Keratinocyte (primary cell): ENCODE measurements at regions not wholly inside any gene's neighbourhood (a gene's known extent, or its start where the extent isn't known, plus 50 kb on each side); places are given as distances from the start of the nearest gene placed in this dataset.

Experiments
- DNase-seq: peaks from one replicate; pipeline ENCODE4 v3.0.0-alpha.2; 2011; ENCODE audit warnings: low read depth, missing footprints, low spot score
- FAIRE-seq: peaks from 2 replicates; lab custom pipeline; 2011; peaks lifted over from hg19 to GRCh38; lab: Jason Lieb, UNC
- H2AFZ ChIP-seq: 2 replicates; pipeline ENCODE4 v1.6.0; 2012; ENCODE audit warnings: low read length, control low read depth, inconsistent platforms; ENCODE audit not compliant: control insufficient read depth
- H3K27ac ChIP-seq: 2 replicates; pipeline ENCODE4 v1.5.1; 2011; ENCODE audit warnings: low read length; ENCODE audit not compliant: control insufficient read depth, insufficient read depth
- H3K27me3 ChIP-seq: 3 replicates; pipeline ENCODE4 v1.6.0; 2011; ENCODE audit warnings: low read length; ENCODE audit not compliant: control insufficient read depth, insufficient read depth; ENCODE audit errors: extremely low read depth
- H3K36me3 ChIP-seq, 2 experiments: 2 replicates in 1 of 2; 3 replicates in 1 of 2; pipeline ENCODE4 v1.5.1; 2011; ENCODE audit warnings: low read length in 2 of 2, mild to moderate bottlenecking in 1 of 2; ENCODE audit not compliant: control insufficient read depth in 2 of 2, insufficient read depth in 2 of 2; ENCODE audit errors: extremely low read depth in 1 of 2
- H3K4me1 ChIP-seq: 3 replicates; pipeline ENCODE4 v1.5.1; 2011; ENCODE audit warnings: low read length; ENCODE audit not compliant: control insufficient read depth, insufficient read depth; ENCODE audit errors: extremely low read depth
- H3K4me2 ChIP-seq: 3 replicates; pipeline ENCODE4 v1.6.0; 2011; ENCODE audit warnings: low read depth, low read length; ENCODE audit not compliant: control insufficient read depth, insufficient read depth; ENCODE audit errors: extremely low read depth
- H3K4me3 ChIP-seq, 3 experiments: fragments of 200-600 bp in 1 of 3; sonication (generic) in 1 of 3; 2 replicates in 2 of 3; 3 replicates in 1 of 3; pipeline ENCODE4 v1.5.1; 2011 to 2016; ENCODE audit warnings: low read length in 3 of 3, mild to moderate bottlenecking in 3 of 3, control low read depth in 2 of 3, inconsistent platforms in 1 of 3, low read depth in 1 of 3, mixed read lengths in 1 of 3, mixed run types in 1 of 3, moderate library complexity in 1 of 3; ENCODE audit not compliant: control insufficient read depth in 2 of 3, insufficient read depth in 2 of 3; ENCODE audit errors: extremely low read depth in 1 of 3
- H3K79me2 ChIP-seq: 2 replicates; pipeline ENCODE4 v1.6.0; 2012; ENCODE audit warnings: low read length; ENCODE audit not compliant: control insufficient read depth, insufficient read depth
- H3K9ac ChIP-seq: 3 replicates; pipeline ENCODE4 v1.6.0; 2011; ENCODE audit warnings: low read length; ENCODE audit not compliant: control insufficient read depth, insufficient read depth; ENCODE audit errors: extremely low read depth
- H3K9me1 ChIP-seq: 3 replicates; pipeline ENCODE4 v1.6.0; 2011; ENCODE audit warnings: low read length; ENCODE audit not compliant: control insufficient read depth, insufficient read depth; ENCODE audit errors: extremely low read depth
- H3K9me3 ChIP-seq: 2 replicates; pipeline ENCODE4 v1.5.1; 2012; ENCODE audit warnings: low read depth, low read length; ENCODE audit not compliant: control insufficient read depth
- H4K20me1 ChIP-seq: 3 replicates; pipeline ENCODE4 v1.6.0; 2011; ENCODE audit warnings: low read length; ENCODE audit not compliant: control insufficient read depth, insufficient read depth; ENCODE audit errors: extremely low read depth
- EZH2 ChIP-seq: IDR thresholded peaks from one replicate; pipeline ENCODE4 v1.6.1; 2012; ENCODE audit warnings: inconsistent platforms, mild to moderate bottlenecking, low read length, moderate library complexity
- dilution Hi-C: fragments of 300-500 bp; cut with MboI; formaldehyde crosslinking; loops from one replicate; pipeline ENCODE4 v1.7.0; 2020; ENCODE audit warnings: low sequenced_read_pairs; ENCODE audit not compliant: extremely low pct_ligation_motif_present
- TF ChIP-seq, protein P1 (sequence below), 3 experiments: IDR thresholded peaks in 1 of 3; conservative IDR thresholded peaks in 1 of 3; optimal IDR thresholded peaks in 1 of 3; 2 replicates in 2 of 3; 3 replicates in 1 of 3; pipeline versions ENCODE3 to v1.5.1; 2011; ENCODE audit warnings: low read length in 3 of 3, mild to moderate bottlenecking in 3 of 3, moderate library complexity in 2 of 3, control low read depth in 1 of 3, inconsistent platforms in 1 of 3; ENCODE audit not compliant: insufficient read depth in 2 of 3; ENCODE audit errors: extremely low read depth in 1 of 3

DNA sequence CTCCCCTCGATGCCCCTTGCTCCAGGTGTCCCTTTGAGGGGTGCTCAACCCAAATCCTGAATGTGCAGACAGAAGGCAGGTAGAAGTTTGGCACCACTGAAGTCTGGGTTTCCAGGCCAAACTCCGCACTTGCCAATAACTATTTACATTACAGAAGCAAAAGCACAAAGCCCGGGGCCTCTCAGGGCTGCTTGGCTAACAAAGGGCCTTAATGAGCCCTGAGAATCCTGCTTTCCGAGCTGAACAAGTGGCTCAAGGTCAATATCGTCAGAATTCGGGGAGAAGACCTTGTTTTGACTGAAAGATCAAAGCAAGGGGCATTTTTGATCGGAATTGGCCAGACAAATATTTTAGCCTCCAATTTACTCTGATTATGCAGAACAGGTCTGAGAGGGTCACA lies 189.9 kb downstream of the HERPUD2 start:
- Histone ChIP-seq H4K20me1 (no peaks in the 10 kb centered on the region), H3K9ac (no peak overlapping the region), H3K9me3 (no peaks in the 10 kb centered on the region), H3K9me1 (no peaks in the 10 kb centered on the region), H3K4me1 (no peaks in the 10 kb centered on the region), H3K36me3 (no peaks in the 10 kb centered on the region), H3K27ac (no peak overlapping the region), H3K27me3 (no peaks in the 10 kb centered on the region), H3K79me2 (no peaks in the 10 kb centered on the region), H3K4me3 (no peak overlapping the region), H2AFZ (no peak overlapping the region), H3K4me2 (no peak overlapping the region)
- no peak for FAIRE-seq
- TF ChIP-seq EZH2, result no peak
- TF ChIP-seq, protein P1, sequence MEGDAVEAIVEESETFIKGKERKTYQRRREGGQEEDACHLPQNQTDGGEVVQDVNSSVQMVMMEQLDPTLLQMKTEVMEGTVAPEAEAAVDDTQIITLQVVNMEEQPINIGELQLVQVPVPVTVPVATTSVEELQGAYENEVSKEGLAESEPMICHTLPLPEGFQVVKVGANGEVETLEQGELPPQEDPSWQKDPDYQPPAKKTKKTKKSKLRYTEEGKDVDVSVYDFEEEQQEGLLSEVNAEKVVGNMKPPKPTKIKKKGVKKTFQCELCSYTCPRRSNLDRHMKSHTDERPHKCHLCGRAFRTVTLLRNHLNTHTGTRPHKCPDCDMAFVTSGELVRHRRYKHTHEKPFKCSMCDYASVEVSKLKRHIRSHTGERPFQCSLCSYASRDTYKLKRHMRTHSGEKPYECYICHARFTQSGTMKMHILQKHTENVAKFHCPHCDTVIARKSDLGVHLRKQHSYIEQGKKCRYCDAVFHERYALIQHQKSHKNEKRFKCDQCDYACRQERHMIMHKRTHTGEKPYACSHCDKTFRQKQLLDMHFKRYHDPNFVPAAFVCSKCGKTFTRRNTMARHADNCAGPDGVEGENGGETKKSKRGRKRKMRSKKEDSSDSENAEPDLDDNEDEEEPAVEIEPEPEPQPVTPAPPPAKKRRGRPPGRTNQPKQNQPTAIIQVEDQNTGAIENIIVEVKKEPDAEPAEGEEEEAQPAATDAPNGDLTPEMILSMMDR (optimal IDR thresholded peaks at IDR 0.05 in 1 of 3, IDR thresholded peaks at IDR 0.05 in 1 of 3, conservative IDR thresholded peaks at IDR 0.05 in 1 of 3; ENCODE audit: extremely low read depth in 1 of 3, insufficient read depth in 2 of 3, low read length in 3 of 3), result no peak
- DNase-seq, result no peak
- dilution Hi-C loops, result no loop called here

- H2AFZ ChIP-seq, result no peak overlapping the region
- FAIRE-seq, result no peak
- dilution Hi-C loops, result no loop called here
- DNase-seq, result no peak
- H3K4me3 ChIP-seq, result no peak overlapping the region
- no peaks in the 10 kb centered on the region for H3K9me3 ChIP-seq
- H4K20me1 ChIP-seq, result no peaks in the 10 kb centered on the region
- no peaks in the 10 kb centered on the region for H3K4me1 ChIP-seq
- no peak overlapping the region for H3K9ac ChIP-seq
- H3K36me3 ChIP-seq, result no peaks in the 10 kb centered on the region
- no peaks in the 10 kb centered on the region for H3K9me1 ChIP-seq
- no peak overlapping the region for H3K4me2 ChIP-seq
- H3K27me3 ChIP-seq, result no peaks in the 10 kb centered on the region
- no peak overlapping the region for H3K27ac ChIP-seq
- TF ChIP-seq EZH2, result no peak
- no peaks in the 10 kb centered on the region for H3K79me2 ChIP-seq
Observed at GRCh38 chr7:35504365-35504764, 190.6 kb downstream of the HERPUD2 start.

GRCh38 chr7:35501681-35502080 lies 193.3 kb downstream of the HERPUD2 start:
- no peak overlapping the region for H2AFZ ChIP-seq
- no peaks in the 10 kb centered on the region for H3K36me3 ChIP-seq
- dilution Hi-C loops, result no loop called here
- H3K9me3 ChIP-seq, result no peaks in the 10 kb centered on the region
- H3K27me3 ChIP-seq, result no peaks in the 10 kb centered on the region
- no peaks in the 10 kb centered on the region for H3K79me2 ChIP-seq
- no peak overlapping the region for H3K9ac ChIP-seq
- H3K9me1 ChIP-seq, result no peaks in the 10 kb centered on the region
- no peak overlapping the region for H3K4me2 ChIP-seq
- no peak overlapping the region for H3K27ac ChIP-seq
- DNase-seq (no peak), FAIRE-seq (no peak)
- no peaks in the 10 kb centered on the region for H4K20me1 ChIP-seq
- no peaks in the 10 kb centered on the region for H3K4me1 ChIP-seq
- no peak overlapping the region for H3K4me3 ChIP-seq
- TF ChIP-seq EZH2, result no peak
- TF ChIP-seq, protein P1 (optimal IDR thresholded peaks at IDR 0.05 in 1 of 3, IDR thresholded peaks at IDR 0.05 in 1 of 3, conservative IDR thresholded peaks at IDR 0.05 in 1 of 3; ENCODE audit: extremely low read depth in 1 of 3, insufficient read depth in 2 of 3, low read length in 3 of 3), result no peak
